ENCODE measurements at regions not wholly inside any gene's neighbourhood (a gene's known extent, or its start where the extent isn't known, plus 50 kb on each side); places are given as distances from the start of the nearest gene placed in this dataset.

DNA sequence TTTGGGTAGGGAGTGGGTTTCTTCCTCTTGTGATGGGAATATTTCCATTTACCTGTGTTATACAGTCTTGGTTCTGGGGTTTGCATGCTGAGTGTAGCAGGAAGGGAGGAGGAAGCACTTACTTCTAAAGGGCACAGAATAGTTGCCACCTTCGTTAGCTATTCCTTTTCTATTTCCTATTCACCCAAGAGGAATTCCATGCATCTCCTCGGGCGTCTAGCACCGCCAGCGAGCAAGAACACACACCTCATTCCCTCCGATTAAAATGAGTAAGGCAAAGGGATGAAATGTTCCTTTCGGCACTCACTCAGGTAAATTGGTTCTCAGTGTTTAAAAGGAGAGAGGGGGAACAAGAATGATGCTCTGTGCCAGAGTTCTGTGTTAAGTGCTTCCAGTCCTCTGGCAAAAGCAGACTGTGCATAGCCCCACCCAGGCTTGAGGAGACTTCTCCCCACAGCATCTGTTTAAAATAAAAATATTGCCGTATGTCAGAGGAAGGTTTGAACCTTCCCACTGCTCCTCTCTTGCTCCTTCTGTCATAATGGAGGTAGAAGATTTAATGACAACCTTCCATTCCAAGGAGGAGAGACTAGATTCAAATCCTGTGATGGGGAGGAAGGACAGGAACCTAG is 351.4 kb downstream of the PTTG2 start:
- no peaks in the 10 kb centered on the region for H3K9me3 ChIP-seq (ENCODE audit: control insufficient read depth, insufficient read depth, low read length)
- H3K27me3 ChIP-seq (ENCODE audit: control insufficient read depth, insufficient read depth, low read length), result no peaks in the 10 kb centered on the region
- ChIA-PET CTCF (interaction anchor here (3.2 kb wide), 1 partner anchor 8 kb away, joined by 20 read pairs; no protein-coding TSS in a partner anchor), POLR2A (no interaction called here)
- no peak overlapping the region for H3K4me3 ChIP-seq (ENCODE audit: low read depth, low read length)
- TF ChIP-seq CTCF (IDR thresholded peaks at IDR 0.05; ENCODE audit: low read depth, low read length), result no peak
- H3K27ac ChIP-seq (ENCODE audit: low read depth, low read length), result no peak overlapping the region
- DNase-seq (ENCODE audit: low read depth, low spot score), result no peak

GRCh38 chr4:38313175-38313574 is 350.8 kb upstream of the KLF3 start:
- Histone ChIP-seq H3K4me3 (ENCODE audit: low read depth, low read length) (no peak overlapping the region), H3K27ac (ENCODE audit: low read depth, low read length) (no peak overlapping the region), H3K9me3 (ENCODE audit: control insufficient read depth, insufficient read depth, low read length) (no peaks in the 10 kb centered on the region), H3K27me3 (ENCODE audit: control insufficient read depth, insufficient read depth, low read length) (no peaks in the 10 kb centered on the region)
- POLR2A ChIA-PET, result no interaction called here
- CTCF ChIA-PET, result no interaction called here
- no peak for TF ChIP-seq CTCF (IDR thresholded peaks at IDR 0.05; ENCODE audit: low read depth, low read length)
- no peak for DNase-seq (ENCODE audit: low read depth, low spot score)

DNA sequence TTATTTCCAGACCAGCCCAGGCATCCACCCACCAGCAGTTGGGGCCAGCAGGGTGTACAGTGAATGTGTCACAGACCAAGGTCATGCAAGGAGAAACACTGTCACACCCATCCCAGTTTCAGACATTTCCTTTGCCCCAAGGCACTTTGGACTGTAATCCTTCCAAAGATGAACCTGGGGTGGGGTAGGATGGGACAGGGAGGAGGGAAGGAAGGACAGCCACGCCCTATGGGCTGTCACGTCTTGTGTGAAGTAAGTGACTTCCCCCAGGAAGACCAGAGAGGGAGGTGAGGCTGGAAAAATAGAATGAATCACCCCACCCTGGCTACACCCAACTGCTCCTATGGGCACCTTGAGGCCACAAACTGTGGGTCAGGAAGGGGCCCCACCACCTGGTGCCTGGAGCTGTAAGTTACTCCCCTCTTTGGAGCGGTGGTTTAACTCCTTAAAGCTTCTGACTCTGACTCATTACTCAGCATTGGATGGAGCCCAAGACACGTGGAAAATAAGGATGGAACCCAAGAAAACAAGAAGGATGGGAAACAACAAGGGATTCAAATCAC is 349.9 kb upstream of the KLF3 start:
- TF ChIP-seq CTCF (IDR thresholded peaks at IDR 0.05; ENCODE audit: low read depth, low read length), result no peak
- CTCF ChIA-PET, result interaction anchor here (1.5 kb wide), 1 partner anchor 135 kb away, joined by 6 read pairs; no protein-coding TSS in a partner anchor
- H3K27ac ChIP-seq (ENCODE audit: low read depth, low read length), result no peak overlapping the region
- H3K4me3 ChIP-seq (ENCODE audit: low read depth, low read length), result no peak overlapping the region
- H3K9me3 ChIP-seq (ENCODE audit: control insufficient read depth, insufficient read depth, low read length), result no peaks in the 10 kb centered on the region
- POLR2A ChIA-PET, result no interaction called here
- H3K27me3 ChIP-seq (ENCODE audit: control insufficient read depth, insufficient read depth, low read length), result no peaks in the 10 kb centered on the region
- DNase-seq (ENCODE audit: low read depth, low spot score), result no peak

GRCh38 chr4:38314663-38315062 is 349.3 kb upstream of the KLF3 start:
- ChIA-PET POLR2A (no interaction called here), CTCF (interaction anchor here (1.0 to 1.7 kb wide), 3 partner anchors 136 to 361 kb away, joined by 4 to 6 read pairs (median 6); no protein-coding TSS in a partner anchor)
- Histone ChIP-seq H3K27me3 (ENCODE audit: control insufficient read depth, insufficient read depth, low read length) (no peaks in the 10 kb centered on the region), H3K4me3 (ENCODE audit: low read depth, low read length) (no peak overlapping the region), H3K27ac (ENCODE audit: low read depth, low read length) (no peak overlapping the region), H3K9me3 (ENCODE audit: control insufficient read depth, insufficient read depth, low read length) (no peaks in the 10 kb centered on the region)
- no peak for TF ChIP-seq CTCF (IDR thresholded peaks at IDR 0.05; ENCODE audit: low read depth, low read length)
- DNase-seq (ENCODE audit: low read depth, low spot score), result no peak

- ChIA-PET POLR2A (no interaction called here), CTCF (interaction anchor here (1.0 to 1.7 kb wide), 3 partner anchors 136 to 360 kb away, joined by 4 to 6 read pairs (median 6); no protein-coding TSS in a partner anchor)
- Histone ChIP-seq H3K27me3 (ENCODE audit: control insufficient read depth, insufficient read depth, low read length) (no peaks in the 10 kb centered on the region), H3K4me3 (ENCODE audit: low read depth, low read length) (no peak overlapping the region), H3K9me3 (ENCODE audit: control insufficient read depth, insufficient read depth, low read length) (no peaks in the 10 kb centered on the region), H3K27ac (ENCODE audit: low read depth, low read length) (no peak overlapping the region)
- no peak for DNase-seq (ENCODE audit: low read depth, low spot score)
- TF ChIP-seq CTCF (IDR thresholded peaks at IDR 0.05; ENCODE audit: low read depth, low read length), result no peak
Observed at GRCh38 chr4:38315286-38315685, 348.7 kb upstream of the KLF3 start.
